ENCODE measurements at regions not wholly inside any gene's neighbourhood (a gene's known extent, or its start where the extent isn't known, plus 50 kb on each side); places are given as distances from the start of the nearest gene placed in this dataset.

DNA sequence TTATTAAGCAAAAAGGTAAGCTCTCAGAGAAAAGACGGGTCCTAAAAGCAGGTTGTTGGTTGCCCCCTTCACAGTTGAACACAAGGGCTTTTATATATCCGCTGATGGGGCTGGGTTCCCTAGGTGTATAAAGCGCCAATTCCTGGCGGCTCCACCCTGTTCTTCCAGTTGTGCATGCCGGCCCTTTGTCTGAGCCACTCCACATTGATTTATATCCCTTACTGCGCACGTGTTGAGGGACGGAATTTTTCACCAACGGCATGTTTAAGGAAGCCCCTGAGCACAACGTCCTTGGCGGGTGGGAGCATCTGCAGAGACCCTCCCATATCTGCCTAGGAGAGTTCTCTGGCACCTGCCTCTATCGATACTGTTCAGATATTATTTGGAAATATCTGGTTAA is 135.7 kb downstream of the DTHD1 start:
- TF ChIP-seq, protein P1, sequence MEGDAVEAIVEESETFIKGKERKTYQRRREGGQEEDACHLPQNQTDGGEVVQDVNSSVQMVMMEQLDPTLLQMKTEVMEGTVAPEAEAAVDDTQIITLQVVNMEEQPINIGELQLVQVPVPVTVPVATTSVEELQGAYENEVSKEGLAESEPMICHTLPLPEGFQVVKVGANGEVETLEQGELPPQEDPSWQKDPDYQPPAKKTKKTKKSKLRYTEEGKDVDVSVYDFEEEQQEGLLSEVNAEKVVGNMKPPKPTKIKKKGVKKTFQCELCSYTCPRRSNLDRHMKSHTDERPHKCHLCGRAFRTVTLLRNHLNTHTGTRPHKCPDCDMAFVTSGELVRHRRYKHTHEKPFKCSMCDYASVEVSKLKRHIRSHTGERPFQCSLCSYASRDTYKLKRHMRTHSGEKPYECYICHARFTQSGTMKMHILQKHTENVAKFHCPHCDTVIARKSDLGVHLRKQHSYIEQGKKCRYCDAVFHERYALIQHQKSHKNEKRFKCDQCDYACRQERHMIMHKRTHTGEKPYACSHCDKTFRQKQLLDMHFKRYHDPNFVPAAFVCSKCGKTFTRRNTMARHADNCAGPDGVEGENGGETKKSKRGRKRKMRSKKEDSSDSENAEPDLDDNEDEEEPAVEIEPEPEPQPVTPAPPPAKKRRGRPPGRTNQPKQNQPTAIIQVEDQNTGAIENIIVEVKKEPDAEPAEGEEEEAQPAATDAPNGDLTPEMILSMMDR (IDR thresholded peaks at IDR 0.05; ENCODE audit: unreplicated experiment): no peak
- Mint-ChIP-seq H3K4me3 (ENCODE audit: unreplicated experiment) (no peak overlapping the region), H3K27ac (ENCODE audit: unreplicated experiment) (no peak overlapping the region), H3K4me1 (ENCODE audit: unreplicated experiment) (peaks cover 4% of the 10 kb centered on the region), H3K36me3 (ENCODE audit: low read depth, unreplicated experiment) (no peaks in the 10 kb centered on the region), H3K9me3 (ENCODE audit: unreplicated experiment) (no peaks in the 10 kb centered on the region), H3K27me3 (ENCODE audit: unreplicated experiment) (no peaks in the 10 kb centered on the region)
- DNase-seq (ENCODE audit: low spot score): no peak

DNA sequence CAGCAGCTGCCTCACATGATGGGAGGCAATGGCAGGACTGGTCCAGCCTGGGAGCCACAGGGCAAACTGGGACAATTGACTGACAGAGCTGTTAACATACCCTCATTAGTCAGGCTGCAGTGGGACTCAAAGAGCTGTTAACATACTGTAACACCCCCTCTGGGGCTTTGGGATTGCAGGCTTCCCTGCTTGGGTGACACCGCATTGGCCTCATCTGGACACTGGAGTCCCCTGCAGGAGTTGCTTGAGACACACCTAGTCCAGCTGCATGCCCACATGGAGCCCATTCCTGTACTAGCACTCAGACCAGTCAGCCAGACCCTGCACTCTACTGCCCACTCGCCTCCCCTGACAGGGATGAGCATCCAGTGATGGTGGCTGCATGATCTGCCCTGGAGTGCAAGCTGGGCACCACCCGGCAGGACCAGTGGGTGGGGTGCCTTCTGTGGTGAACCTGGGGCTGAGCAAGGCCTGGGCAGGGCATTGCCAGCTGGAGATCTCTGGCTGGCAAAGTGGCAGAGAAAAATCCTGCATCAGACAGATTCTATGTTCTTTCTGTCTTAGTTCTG is 138.8 kb downstream of the DTHD1 start:
- Mint-ChIP-seq H3K4me1 (ENCODE audit: unreplicated experiment) (peaks cover 4% of the 10 kb centered on the region), H3K9me3 (ENCODE audit: unreplicated experiment) (no peaks in the 10 kb centered on the region), H3K36me3 (ENCODE audit: low read depth, unreplicated experiment) (no peaks in the 10 kb centered on the region), H3K27ac (ENCODE audit: unreplicated experiment) (no peak overlapping the region), H3K27me3 (ENCODE audit: unreplicated experiment) (no peaks in the 10 kb centered on the region), H3K4me3 (ENCODE audit: unreplicated experiment) (no peak overlapping the region)
- TF ChIP-seq, protein P1 (IDR thresholded peaks at IDR 0.05; ENCODE audit: unreplicated experiment): no peak
- no peak for DNase-seq (ENCODE audit: low spot score)

DNA sequence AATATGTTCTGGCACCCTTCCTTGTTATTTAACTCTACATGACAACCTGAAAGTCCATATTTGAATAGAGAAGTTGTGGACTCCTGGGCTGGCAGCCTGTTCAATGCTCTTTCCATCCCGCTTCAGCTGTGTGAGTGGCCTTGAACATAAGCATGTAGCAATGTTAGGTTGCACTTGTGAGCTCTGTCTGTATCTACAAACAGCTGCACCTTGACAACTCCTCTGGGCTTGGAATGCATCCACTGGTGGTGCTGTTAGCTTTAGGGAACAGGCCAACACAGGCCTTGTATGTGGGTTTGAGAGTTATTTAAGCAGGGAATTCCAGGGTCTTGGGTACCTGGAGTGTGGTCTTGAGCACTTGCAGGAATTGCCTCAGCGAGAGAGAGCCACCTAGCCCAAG is 141.2 kb downstream of the DTHD1 start:
- Mint-ChIP-seq H3K4me3 (ENCODE audit: unreplicated experiment) (no peak overlapping the region), H3K9me3 (ENCODE audit: unreplicated experiment) (no peaks in the 10 kb centered on the region), H3K27ac (ENCODE audit: unreplicated experiment) (no peak overlapping the region), H3K4me1 (ENCODE audit: unreplicated experiment) (no peaks in the 10 kb centered on the region), H3K36me3 (ENCODE audit: low read depth, unreplicated experiment) (no peaks in the 10 kb centered on the region), H3K27me3 (ENCODE audit: unreplicated experiment) (no peaks in the 10 kb centered on the region)
- TF ChIP-seq, protein P1 (IDR thresholded peaks at IDR 0.05; ENCODE audit: unreplicated experiment): no peak
- DNase-seq (ENCODE audit: low spot score): no peak

DNA sequence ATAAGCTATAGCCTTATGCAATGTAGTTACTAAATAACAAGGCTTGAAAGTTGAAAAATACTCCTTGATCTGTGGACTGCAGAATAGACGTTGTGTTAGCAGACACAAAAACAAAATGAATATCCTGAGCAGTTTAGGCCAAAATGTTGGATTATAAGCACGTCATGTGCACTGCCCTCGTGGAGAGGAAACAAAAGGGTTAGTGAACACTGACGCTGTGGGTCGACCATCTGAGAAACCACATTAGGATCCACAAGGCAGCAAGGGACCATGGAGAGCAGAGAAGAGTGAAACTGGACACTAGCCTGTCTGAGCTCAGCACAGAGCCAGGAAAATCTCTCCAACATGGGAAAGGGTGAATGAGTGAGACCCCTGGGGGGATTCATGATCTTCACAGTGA is 145.3 kb downstream of the DTHD1 start:
- no peaks in the 10 kb centered on the region for H3K36me3 Mint-ChIP-seq (ENCODE audit: low read depth, unreplicated experiment)
- TF ChIP-seq, protein P1 (IDR thresholded peaks at IDR 0.05; ENCODE audit: unreplicated experiment): no peak
- no peaks in the 10 kb centered on the region for H3K9me3 Mint-ChIP-seq (ENCODE audit: unreplicated experiment)
- DNase-seq (ENCODE audit: low spot score): no peak
- H3K4me1 Mint-ChIP-seq (ENCODE audit: unreplicated experiment): no peaks in the 10 kb centered on the region
- no peaks in the 10 kb centered on the region for H3K27me3 Mint-ChIP-seq (ENCODE audit: unreplicated experiment)
- no peak overlapping the region for H3K27ac Mint-ChIP-seq (ENCODE audit: unreplicated experiment)
- no peak overlapping the region for H3K4me3 Mint-ChIP-seq (ENCODE audit: unreplicated experiment)

DNA sequence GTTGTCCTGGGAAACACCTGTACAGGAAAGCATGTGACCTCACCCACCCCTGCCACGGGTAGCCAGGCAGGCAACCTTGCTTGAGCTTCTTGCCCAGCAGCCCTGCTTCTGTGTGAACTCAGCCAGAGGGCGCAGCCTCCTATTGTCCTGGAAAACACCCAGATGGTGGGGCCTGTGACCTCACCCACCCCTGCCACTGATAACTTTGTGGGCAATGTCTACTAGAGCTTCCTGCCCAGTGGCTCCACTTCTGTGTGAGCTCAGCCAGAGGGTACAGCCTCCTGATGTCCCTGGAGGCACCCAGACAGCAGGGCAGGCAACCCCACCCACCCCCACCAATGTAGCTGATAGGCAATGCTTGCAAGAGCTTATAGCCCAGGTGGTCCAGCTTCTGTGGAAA is 146.3 kb downstream of the DTHD1 start:
- Mint-ChIP-seq H3K27ac (ENCODE audit: unreplicated experiment) (no peak overlapping the region), H3K4me3 (ENCODE audit: unreplicated experiment) (no peak overlapping the region), H3K4me1 (ENCODE audit: unreplicated experiment) (no peaks in the 10 kb centered on the region), H3K27me3 (ENCODE audit: unreplicated experiment) (no peaks in the 10 kb centered on the region), H3K36me3 (ENCODE audit: low read depth, unreplicated experiment) (no peaks in the 10 kb centered on the region), H3K9me3 (ENCODE audit: unreplicated experiment) (no peaks in the 10 kb centered on the region)
- DNase-seq (ENCODE audit: low spot score): no peak
- TF ChIP-seq, protein P1 (IDR thresholded peaks at IDR 0.05; ENCODE audit: unreplicated experiment): no peak
